LNCAP (cell line): ENCODE measurements at regions not wholly inside any gene's neighbourhood (a gene's known extent, or its start where the extent isn't known, plus 50 kb on each side); places are given as distances from the start of the nearest gene placed in this dataset.
A peak's percentile ranks its signal among the peaks of the same experiment; 100 is the strongest.

Experiments used
- TF ChIP-seq, protein P1 (sequence below): fragments of 450-650 bp; IDR thresholded peaks from 2 replicates; pipeline ENCODE4 v1.5.1; 2017; ENCODE audit warnings: mild to moderate bottlenecking

DNA sequence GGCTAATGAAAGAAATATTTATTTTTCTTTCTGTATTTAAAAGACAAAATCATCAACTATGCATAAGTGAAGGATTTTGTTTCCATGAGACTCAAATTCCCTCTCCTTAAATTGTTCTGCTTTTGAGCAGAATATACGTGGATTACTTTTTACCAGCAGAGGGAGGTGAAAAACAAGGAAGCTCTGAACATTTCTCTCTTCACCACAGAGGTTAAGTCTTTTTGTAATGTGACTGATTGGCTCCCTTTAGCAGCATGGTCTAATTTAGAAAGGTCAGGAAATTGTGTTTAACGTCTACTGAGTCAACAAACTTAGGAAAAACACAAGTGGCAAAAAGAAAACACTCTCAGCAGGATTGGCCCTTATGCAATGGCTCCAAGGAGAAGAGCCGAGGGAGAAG is 55.1 kb upstream of the F9 start:
- TF ChIP-seq, protein P1, sequence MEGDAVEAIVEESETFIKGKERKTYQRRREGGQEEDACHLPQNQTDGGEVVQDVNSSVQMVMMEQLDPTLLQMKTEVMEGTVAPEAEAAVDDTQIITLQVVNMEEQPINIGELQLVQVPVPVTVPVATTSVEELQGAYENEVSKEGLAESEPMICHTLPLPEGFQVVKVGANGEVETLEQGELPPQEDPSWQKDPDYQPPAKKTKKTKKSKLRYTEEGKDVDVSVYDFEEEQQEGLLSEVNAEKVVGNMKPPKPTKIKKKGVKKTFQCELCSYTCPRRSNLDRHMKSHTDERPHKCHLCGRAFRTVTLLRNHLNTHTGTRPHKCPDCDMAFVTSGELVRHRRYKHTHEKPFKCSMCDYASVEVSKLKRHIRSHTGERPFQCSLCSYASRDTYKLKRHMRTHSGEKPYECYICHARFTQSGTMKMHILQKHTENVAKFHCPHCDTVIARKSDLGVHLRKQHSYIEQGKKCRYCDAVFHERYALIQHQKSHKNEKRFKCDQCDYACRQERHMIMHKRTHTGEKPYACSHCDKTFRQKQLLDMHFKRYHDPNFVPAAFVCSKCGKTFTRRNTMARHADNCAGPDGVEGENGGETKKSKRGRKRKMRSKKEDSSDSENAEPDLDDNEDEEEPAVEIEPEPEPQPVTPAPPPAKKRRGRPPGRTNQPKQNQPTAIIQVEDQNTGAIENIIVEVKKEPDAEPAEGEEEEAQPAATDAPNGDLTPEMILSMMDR, result no peak; the same call in 1 of the 2 replicates

DNA sequence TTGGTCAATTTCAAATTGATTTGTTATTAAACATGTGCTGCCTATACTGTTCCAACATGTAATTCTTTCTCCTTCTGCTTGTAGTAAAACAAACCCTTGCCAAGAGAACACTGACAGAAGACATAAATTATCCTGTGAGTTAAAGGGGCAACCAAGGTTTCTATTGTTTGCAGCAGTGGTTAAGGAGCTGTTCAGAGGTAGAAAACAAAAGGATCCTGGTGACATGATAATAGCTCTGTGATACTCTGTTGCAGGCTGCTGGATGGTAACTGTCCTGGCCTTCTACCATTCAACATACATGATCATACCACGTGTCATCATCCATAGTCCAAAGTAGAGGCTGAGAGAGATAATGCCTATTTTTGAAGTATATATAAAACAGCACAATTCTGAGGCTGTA is 75.8 kb upstream of the F9 start:
- TF ChIP-seq, protein P1, result no peak

DNA sequence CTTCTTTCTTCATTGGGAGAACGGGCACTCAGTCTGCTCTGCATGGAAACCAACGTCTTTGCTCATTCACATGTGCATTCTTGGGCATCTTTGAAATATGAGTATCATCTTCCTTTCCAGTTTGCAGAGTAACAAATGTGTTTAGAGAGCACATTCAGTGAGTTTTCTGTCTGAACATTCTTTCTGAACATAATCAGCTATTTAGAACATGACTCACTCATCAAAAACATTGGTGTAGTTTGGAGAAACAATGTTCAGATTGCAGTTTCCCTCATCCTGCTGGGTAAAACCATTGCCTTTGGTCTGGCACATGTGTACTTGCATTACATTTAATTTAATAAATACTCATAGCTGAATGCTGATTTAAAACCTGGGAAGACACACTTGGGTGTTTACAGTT is 81.5 kb upstream of the F9 start:
- TF ChIP-seq, protein P1, result no peak

DNA sequence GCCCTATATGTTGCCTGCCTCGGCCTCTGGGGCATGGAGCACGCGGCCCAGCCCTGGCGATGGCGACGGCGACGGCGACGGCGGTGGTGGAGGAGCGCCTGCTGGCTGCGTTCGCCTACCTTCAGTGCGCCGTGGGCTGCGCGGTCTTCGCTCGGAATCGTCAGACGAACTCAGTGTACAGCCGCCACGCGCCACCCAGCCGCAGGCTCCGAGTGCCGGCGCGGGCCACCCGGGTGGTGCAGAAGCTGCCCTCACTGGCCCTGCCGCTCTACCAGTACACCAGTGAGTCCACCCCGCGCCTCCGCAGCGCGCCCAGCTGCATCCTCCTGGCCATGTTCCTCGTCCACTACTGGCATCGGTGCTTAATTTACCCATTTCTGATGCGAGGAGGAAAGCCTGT is 83.7 kb upstream of the F9 start:
- TF ChIP-seq, protein P1, result no peak

DNA sequence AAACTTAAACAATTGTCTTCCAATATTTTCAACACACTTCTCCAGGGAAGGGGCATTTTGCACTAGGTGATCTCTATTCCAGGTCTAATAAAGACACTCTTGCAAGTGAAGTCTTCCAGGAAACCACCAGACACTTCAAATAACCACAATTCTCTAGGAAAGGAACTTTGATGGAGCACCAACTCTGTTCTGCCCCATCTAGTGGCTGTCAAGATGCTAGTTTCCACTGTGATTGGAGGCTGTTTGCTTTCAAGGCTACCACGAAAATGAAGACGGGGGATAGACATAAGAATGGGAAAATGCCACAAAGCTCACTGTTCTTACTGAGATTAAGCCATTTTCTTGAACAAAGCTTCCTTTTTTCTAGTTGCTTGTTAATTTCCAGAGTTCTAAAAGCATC is 100.6 kb upstream of the F9 start:
- TF ChIP-seq, protein P1, result peak; percentile 31

DNA sequence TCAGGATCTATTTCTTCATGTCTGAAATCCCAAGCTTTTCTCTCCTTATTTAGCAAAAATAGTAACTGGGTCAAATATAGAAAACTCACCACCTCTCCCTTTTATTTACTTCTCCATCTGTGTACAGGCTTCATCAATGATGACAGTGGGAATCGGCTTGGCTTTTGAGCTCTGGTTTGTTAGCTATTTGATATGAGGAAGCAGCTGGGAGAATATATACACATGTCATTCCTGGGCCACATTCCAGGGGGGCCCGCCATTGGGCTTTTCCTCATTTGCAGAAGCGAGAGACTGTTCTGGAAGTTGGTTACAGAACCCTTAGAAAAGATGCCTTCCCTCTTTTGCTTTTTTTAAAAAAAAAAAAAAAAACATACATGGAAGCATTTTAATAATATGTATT is 107.4 kb upstream of the F9 start:
- TF ChIP-seq, protein P1, result no peak

DNA sequence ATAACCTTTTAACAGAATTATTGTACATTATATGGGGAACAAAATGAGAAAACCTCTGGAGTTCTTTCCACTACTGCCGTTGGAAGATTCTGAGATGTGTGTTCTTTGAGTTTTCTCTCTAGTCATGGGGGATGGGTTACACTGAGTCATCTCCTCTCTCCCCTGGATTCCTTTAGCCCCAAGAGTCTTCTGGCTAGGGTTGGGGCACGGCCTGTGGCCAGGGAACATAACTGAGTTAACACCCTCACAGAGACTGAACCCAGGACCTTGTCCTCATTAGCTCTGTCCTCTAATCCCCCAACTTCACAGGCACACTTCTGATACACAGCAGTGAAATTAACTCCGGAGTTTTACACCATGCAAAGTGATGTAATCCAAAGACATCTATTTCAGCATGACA is 142.3 kb upstream of the F9 start:
- TF ChIP-seq, protein P1, result no peak

DNA sequence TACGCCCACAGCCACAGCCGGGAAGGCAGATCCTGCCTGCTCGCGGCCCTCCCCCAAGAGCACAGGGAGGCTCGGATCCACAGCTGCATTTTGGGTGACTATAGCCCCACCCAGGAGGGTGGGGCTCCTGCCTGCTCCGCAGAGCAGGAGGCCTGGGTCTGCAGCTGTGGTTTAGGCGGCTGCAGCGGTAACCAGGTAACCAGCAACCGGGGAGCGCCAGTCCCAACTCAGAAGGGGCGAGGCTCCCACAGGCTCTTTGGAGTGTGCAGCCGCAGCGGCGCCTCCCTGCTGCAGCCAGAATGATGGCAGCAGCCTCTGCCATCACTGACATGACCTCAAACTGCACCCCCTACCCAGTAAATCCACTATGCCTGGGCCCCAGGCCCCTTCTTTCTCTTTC is 148.0 kb upstream of the F9 start:
- TF ChIP-seq, protein P1, result no peak
